Retinal pigment epithelial cell (primary cell): ENCODE measurements at regions not wholly inside any gene's neighbourhood (a gene's known extent, or its start where the extent isn't known, plus 50 kb on each side); places are given as distances from the start of the nearest gene placed in this dataset.

Experiments
- DNase-seq: peaks from one replicate; pipeline ENCODE4 v3.0.0-alpha.2; 2010; ENCODE audit warnings: low read depth
- H3K4me3 ChIP-seq: 2 replicates; pipeline ENCODE4 v1.5.1; 2011; ENCODE audit warnings: mild to moderate bottlenecking, low read length, control low read depth, moderate library complexity
- TF ChIP-seq, protein P1 (sequence below): conservative IDR thresholded peaks from 2 replicates; pipeline ENCODE4 v1.5.1; 2011; ENCODE audit warnings: low read depth, low read length, control low read depth, inconsistent platforms

DNA sequence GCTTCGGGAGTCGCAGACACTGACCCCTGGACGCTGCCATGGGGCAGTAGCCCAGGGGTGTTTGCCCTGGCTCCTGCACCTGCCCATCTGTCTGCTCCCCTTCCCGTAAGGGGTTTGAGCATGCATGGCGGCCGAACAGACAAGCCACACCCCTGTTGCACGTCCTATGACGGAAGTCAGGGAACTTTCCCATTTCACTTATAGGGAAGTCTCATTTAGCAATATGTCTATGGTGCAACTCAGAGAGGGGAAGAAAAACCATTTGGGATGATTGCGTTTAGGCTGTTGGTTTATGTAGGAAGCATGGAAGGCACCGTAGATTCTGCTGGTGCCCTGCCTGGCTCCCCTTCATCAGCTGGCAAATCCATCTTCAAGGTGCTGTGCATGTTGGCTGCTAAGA is 112.5 kb downstream of the HAPSTR1 start:
- no peak overlapping the region for H3K4me3 ChIP-seq
- no peak for DNase-seq
- TF ChIP-seq, protein P1, sequence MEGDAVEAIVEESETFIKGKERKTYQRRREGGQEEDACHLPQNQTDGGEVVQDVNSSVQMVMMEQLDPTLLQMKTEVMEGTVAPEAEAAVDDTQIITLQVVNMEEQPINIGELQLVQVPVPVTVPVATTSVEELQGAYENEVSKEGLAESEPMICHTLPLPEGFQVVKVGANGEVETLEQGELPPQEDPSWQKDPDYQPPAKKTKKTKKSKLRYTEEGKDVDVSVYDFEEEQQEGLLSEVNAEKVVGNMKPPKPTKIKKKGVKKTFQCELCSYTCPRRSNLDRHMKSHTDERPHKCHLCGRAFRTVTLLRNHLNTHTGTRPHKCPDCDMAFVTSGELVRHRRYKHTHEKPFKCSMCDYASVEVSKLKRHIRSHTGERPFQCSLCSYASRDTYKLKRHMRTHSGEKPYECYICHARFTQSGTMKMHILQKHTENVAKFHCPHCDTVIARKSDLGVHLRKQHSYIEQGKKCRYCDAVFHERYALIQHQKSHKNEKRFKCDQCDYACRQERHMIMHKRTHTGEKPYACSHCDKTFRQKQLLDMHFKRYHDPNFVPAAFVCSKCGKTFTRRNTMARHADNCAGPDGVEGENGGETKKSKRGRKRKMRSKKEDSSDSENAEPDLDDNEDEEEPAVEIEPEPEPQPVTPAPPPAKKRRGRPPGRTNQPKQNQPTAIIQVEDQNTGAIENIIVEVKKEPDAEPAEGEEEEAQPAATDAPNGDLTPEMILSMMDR = no peak

- TF ChIP-seq, protein P1 = no peak
- DNase-seq = no peak
- no peak overlapping the region for H3K4me3 ChIP-seq
Observed at GRCh38 chr16:9205661-9206060, 114.2 kb downstream of the HAPSTR1 start.

- H3K4me3 ChIP-seq = no peak overlapping the region
- TF ChIP-seq, protein P1 = no peak
- DNase-seq = no peak
Observed at GRCh38 chr16:9206156-9206555, 114.7 kb downstream of the HAPSTR1 start.

DNA sequence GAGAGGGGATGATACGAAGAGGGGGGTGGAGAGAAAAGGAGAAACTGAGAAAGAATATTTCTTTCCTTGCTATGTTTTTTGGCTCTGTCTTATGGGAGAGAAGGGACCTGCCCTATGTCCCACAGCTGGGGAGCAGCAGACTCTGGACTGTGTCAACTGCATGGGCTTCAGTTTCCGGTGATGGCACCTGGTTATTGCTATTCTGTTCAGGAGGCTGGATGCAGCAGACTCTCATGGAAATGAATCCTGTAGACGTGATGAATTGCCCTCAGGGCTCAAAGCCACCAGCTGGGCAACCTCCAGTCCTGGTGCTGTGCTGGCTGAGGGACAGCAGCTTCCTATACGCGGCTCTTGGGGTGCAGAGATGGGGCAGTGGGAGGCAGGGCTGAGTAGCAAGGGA is 121.2 kb downstream of the HAPSTR1 start:
- H3K4me3 ChIP-seq = no peak overlapping the region
- DNase-seq = no peak
- TF ChIP-seq, protein P1 = no peak

GRCh38 chr16:9219813-9220212 is 128.4 kb downstream of the HAPSTR1 start:
- TF ChIP-seq, protein P1 = no peak
- no peak overlapping the region for H3K4me3 ChIP-seq
- no peak for DNase-seq

- TF ChIP-seq, protein P1 = peak; percentile 39
- no peak overlapping the region for H3K4me3 ChIP-seq
- DNase-seq = no peak
Observed at GRCh38 chr16:9225527-9226316, 134.3 kb downstream of the HAPSTR1 start.

GRCh38 chr16:9226924-9227323 is 135.5 kb downstream of the HAPSTR1 start:
- no peak overlapping the region for H3K4me3 ChIP-seq
- no peak for DNase-seq
- TF ChIP-seq, protein P1 = no peak
